Endothelial cell (in vitro differentiated cells): ENCODE measurements at regions not wholly inside any gene's neighbourhood (a gene's known extent, or its start where the extent isn't known, plus 50 kb on each side); places are given as distances from the start of the nearest gene placed in this dataset.
"Not testable (repeated sequence)": the region's sequence is repeated elsewhere in the genome, so short reads cannot be mapped to it uniquely, and the experiment has no call there.

Experiments
- DNase-seq: peaks from one replicate; pipeline ENCODE4 v3.0.0; 2021; ENCODE audit warnings: low spot score
- H3K27ac Mint-ChIP-seq: one replicate; pipeline ENCODE4 v1.8.0; 2021; ENCODE audit warnings: mixed read lengths, inconsistent platforms; ENCODE audit not compliant: unreplicated experiment
- H3K27me3 Mint-ChIP-seq: one replicate; pipeline ENCODE4 v1.8.0; 2021; ENCODE audit warnings: mild to moderate bottlenecking, moderate library complexity, mixed read lengths, inconsistent platforms; ENCODE audit not compliant: unreplicated experiment
- H3K36me3 Mint-ChIP-seq: one replicate; pipeline ENCODE4 v1.8.0; 2021; ENCODE audit warnings: mild to moderate bottlenecking, low read depth, mixed read lengths, inconsistent platforms; ENCODE audit not compliant: unreplicated experiment
- H3K4me1 Mint-ChIP-seq: one replicate; pipeline ENCODE4 v1.8.0; 2021; ENCODE audit warnings: mild to moderate bottlenecking, mixed read lengths, inconsistent platforms; ENCODE audit not compliant: unreplicated experiment
- H3K4me3 Mint-ChIP-seq: one replicate; pipeline ENCODE4 v1.8.0; 2021; ENCODE audit warnings: mild to moderate bottlenecking, mixed read lengths, inconsistent platforms; ENCODE audit not compliant: unreplicated experiment
- H3K9me3 Mint-ChIP-seq: one replicate; pipeline ENCODE4 v1.8.0; 2021; ENCODE audit warnings: mixed read lengths, inconsistent platforms; ENCODE audit not compliant: unreplicated experiment
- CTCF ChIP-seq: fragments of 200-600 bp; sonication (generic); IDR thresholded peaks from one replicate; pipeline ENCODE4 v1.5.0; 2021; ENCODE audit warnings: antibody characterized with exemption; ENCODE audit not compliant: unreplicated experiment

GRCh38 chr18:39453882-39454281 is 1888.3 kb upstream of the CELF4 start:
- peaks cover 13% of the 10 kb centered on the region for H3K4me1 Mint-ChIP-seq
- no peaks in the 10 kb centered on the region for H3K27me3 Mint-ChIP-seq
- no peak for TF ChIP-seq CTCF
- DNase-seq = peak; percentile 7
- no peaks in the 10 kb centered on the region for H3K36me3 Mint-ChIP-seq
- H3K4me3 Mint-ChIP-seq = no peak overlapping the region
- no peaks in the 10 kb centered on the region for H3K9me3 Mint-ChIP-seq
- peak overlapping the region; percentile 17 for H3K27ac Mint-ChIP-seq

- H3K4me3 Mint-ChIP-seq = no peak overlapping the region
- H3K36me3 Mint-ChIP-seq = no peaks in the 10 kb centered on the region
- no peaks in the 10 kb centered on the region for H3K9me3 Mint-ChIP-seq
- TF ChIP-seq CTCF = no peak
- no peaks in the 10 kb centered on the region for H3K27me3 Mint-ChIP-seq
- H3K27ac Mint-ChIP-seq = peak overlapping the region; percentile 17
- no peak for DNase-seq
- peaks cover 13% of the 10 kb centered on the region for H3K4me1 Mint-ChIP-seq
Observed at GRCh38 chr18:39453356-39453755, 1887.8 kb upstream of the CELF4 start.

GRCh38 chr18:39450958-39451357 is 1885.4 kb upstream of the CELF4 start:
- Mint-ChIP-seq H3K4me1 (peaks cover 13% of the 10 kb centered on the region), H3K27ac (no peak overlapping the region), H3K27me3 (no peaks in the 10 kb centered on the region), H3K4me3 (no peak overlapping the region), H3K9me3 (no peaks in the 10 kb centered on the region), H3K36me3 (no peaks in the 10 kb centered on the region)
- DNase-seq = no peak
- TF ChIP-seq CTCF = no peak

- H3K27ac Mint-ChIP-seq = no peak overlapping the region
- peaks cover 13% of the 10 kb centered on the region for H3K4me1 Mint-ChIP-seq
- no peaks in the 10 kb centered on the region for H3K9me3 Mint-ChIP-seq
- no peaks in the 10 kb centered on the region for H3K27me3 Mint-ChIP-seq
- no peak for DNase-seq
- TF ChIP-seq CTCF = no peak
- H3K4me3 Mint-ChIP-seq = no peak overlapping the region
- no peaks in the 10 kb centered on the region for H3K36me3 Mint-ChIP-seq
Observed at GRCh38 chr18:39449566-39449965, 1884.0 kb upstream of the CELF4 start.

- no peak for DNase-seq
- H3K4me3 Mint-ChIP-seq = no peak overlapping the region
- H3K9me3 Mint-ChIP-seq = no peaks in the 10 kb centered on the region
- no peak for TF ChIP-seq CTCF
- H3K4me1 Mint-ChIP-seq = peaks cover 10% of the 10 kb centered on the region
- no peaks in the 10 kb centered on the region for H3K36me3 Mint-ChIP-seq
- H3K27ac Mint-ChIP-seq = no peak overlapping the region
- no peaks in the 10 kb centered on the region for H3K27me3 Mint-ChIP-seq
Observed at GRCh38 chr18:39448942-39449341, 1883.3 kb upstream of the CELF4 start.

GRCh38 chr18:39444957-39445356 is 1879.4 kb upstream of the CELF4 start:
- H3K4me1 Mint-ChIP-seq, H3K36me3 Mint-ChIP-seq, H3K27me3 Mint-ChIP-seq, H3K4me3 Mint-ChIP-seq, H3K27ac Mint-ChIP-seq, DNase-seq, H3K9me3 Mint-ChIP-seq: not testable (repeated sequence)
